K562 (cell line): ENCODE measurements at regions not wholly inside any gene's neighbourhood (a gene's known extent, or its start where the extent isn't known, plus 50 kb on each side); places are given as distances from the start of the nearest gene placed in this dataset.
A peak's percentile ranks its signal among the peaks of the same experiment; 100 is the strongest.

ENCODE experiments used
- EHMT2 ChIP-seq: fragments of 450-650 bp; IDR thresholded peaks from 2 replicates; pipeline ENCODE4 v1.6.1; 2018; ENCODE audit warnings: antibody characterized with exemption
- FOXA3 ChIP-seq, 2 experiments: fragments of 450-650 bp in 1 of 2; sonication (generic) in 1 of 2; formaldehyde crosslinking; IDR thresholded peaks in 1 of 2; conservative IDR thresholded peaks in 1 of 2; 2 replicates each; pipeline versions ENCODE4 v1.4.0 to v1.8.0; 2020 to 2022; ENCODE audit warnings: mild to moderate bottlenecking in 2 of 2, missing genetic modification reagents in 1 of 2
- HSF4 ChIP-seq: fragments of 250-450 bp; sonication (Bioruptor Pico); IDR thresholded peaks from 2 replicates; pipeline ENCODE4 v2.1.2; 2022; ENCODE audit warnings: mild to moderate bottlenecking, moderate library complexity, borderline replicate concordance
- KAT7 ChIP-seq: sonication (generic); formaldehyde crosslinking; IDR thresholded peaks from 2 replicates; pipeline ENCODE4 v1.8.0; 2022; ENCODE audit warnings: missing genetic modification reagents, mild to moderate bottlenecking, borderline replicate concordance
- POU5F1 ChIP-seq: fragments of 150-350 bp; IDR thresholded peaks from 2 replicates; pipeline ENCODE4 v1.6.1; 2014; ENCODE audit warnings: borderline replicate concordance, low read length, low read depth, mild to moderate bottlenecking; ENCODE audit not compliant: partially characterized antibody
- SAP30 ChIP-seq: fragments of 200-600 bp; sonication (generic); IDR thresholded peaks from 2 replicates; pipeline ENCODE4 v1.6.1; 2012; ENCODE audit warnings: borderline replicate concordance, low read depth, mild to moderate bottlenecking, moderate library complexity, low read length, control low read depth, inconsistent platforms; ENCODE audit not compliant: insufficient read depth, poor library complexity, severe bottlenecking
- SMARCC2 ChIP-seq: fragments of 450-650 bp; IDR thresholded peaks from 2 replicates; pipeline ENCODE4 v1.6.1; 2017; ENCODE audit warnings: antibody characterized with exemption, moderate library complexity, mild to moderate bottlenecking, low read depth
- ZNF263 ChIP-seq: sonication (generic); formaldehyde crosslinking; IDR thresholded peaks from 2 replicates; pipeline ENCODE4 v1.8.0; 2022; ENCODE audit warnings: mild to moderate bottlenecking, missing genetic modification reagents, borderline replicate concordance
- ZNF311 ChIP-seq: fragments of 250-450 bp; sonication (Bioruptor Pico); IDR thresholded peaks from 2 replicates; pipeline ENCODE4 v1.4.0; 2020; ENCODE audit warnings: mild to moderate bottlenecking, moderate library complexity
- ZNF717 ChIP-seq: fragments of 250-450 bp; sonication (Bioruptor Pico); IDR thresholded peaks from 2 replicates; pipeline ENCODE4 v1.5.0; 2021
- ZNF79 ChIP-seq: fragments of 250-450 bp; sonication (Bioruptor Pico); IDR thresholded peaks from 2 replicates; pipeline ENCODE4 v1.4.0; 2020; ENCODE audit warnings: low read depth, mild to moderate bottlenecking, moderate library complexity
- TF ChIP-seq, protein P1 (sequence below): fragments of 200-800 bp; sonication (Bioruptor generic); IDR thresholded peaks from 2 replicates; pipeline ENCODE4 v1.6.1; 2017; ENCODE audit warnings: missing genetic modification characterization, missing compliant biosample characterization
- TF ChIP-seq, protein P2 (sequence below): fragments of 250-450 bp; sonication (Bioruptor Pico); IDR thresholded peaks from 2 replicates; pipeline ENCODE4 v1.4.0; 2020; ENCODE audit warnings: borderline replicate concordance
- TF ChIP-seq, protein P3 (sequence below), 2 experiments: fragments of 450-650 bp in 1 of 2; sonication (generic) in 1 of 2; formaldehyde crosslinking in 1 of 2; IDR thresholded peaks in 1 of 2; conservative IDR thresholded peaks in 1 of 2; 2 replicates each; pipeline versions ENCODE4 v1.6.1 to v1.8.1; 2016 to 2023; ENCODE audit warnings: mild to moderate bottlenecking in 2 of 2, moderate library complexity in 2 of 2, inconsistent platforms in 1 of 2, missing genetic modification reagents in 1 of 2

DNA sequence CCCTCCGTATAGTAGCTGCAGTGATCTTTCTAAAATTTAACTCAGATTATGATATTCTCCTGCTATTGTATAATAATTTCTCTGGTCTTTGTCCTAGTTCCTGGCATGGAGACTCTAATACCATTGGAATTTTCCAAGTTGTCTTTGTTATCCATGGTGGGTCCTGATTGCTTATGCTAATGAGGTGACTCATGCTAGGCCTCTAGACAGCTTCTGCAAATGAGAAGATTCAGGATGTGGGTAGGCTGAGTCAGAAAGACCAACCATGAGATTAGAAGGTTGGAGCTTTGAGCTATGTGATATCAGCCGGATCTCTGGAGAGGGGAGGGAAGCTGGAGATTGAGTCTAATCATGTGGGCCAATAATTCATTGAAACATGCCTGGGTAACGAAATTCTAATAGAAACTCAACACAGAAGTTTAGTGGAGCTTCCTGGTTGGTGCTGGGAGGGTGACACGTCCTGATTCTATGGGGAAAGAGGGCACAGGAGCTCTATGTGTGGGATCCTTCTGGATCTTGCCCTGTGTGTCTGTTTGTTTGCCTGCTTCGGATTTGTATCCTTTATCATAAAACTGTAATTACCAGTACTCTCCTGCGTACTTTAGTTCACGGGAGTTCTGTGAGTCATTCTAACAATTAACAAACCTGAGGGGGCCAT lies 73.2 kb upstream of the CNIH3 start (continued):
- TF ChIP-seq ZNF311 (CRISPR knock-in tag) (no peak), FOXA3 (CRISPR knock-in tag; conservative IDR thresholded peaks at IDR 0.05 in 1 of 2, IDR thresholded peaks at IDR 0.05 in 1 of 2) (no peak), SAP30 (no peak), ZNF717 (CRISPR knock-in tag) (no peak), POU5F1 (no peak), EHMT2 (0 out of 2 replicates have a peak, but pooled peaks have one; percentile 60), ZNF79 (CRISPR knock-in tag) (no peak), ZNF263 (CRISPR knock-in tag) (no peak), SMARCC2 (peak; percentile 93; the same call in 1 of the 2 replicates), KAT7 (no peak), HSF4 (CRISPR knock-in tag) (no peak)
- TF ChIP-seq, protein P1, sequence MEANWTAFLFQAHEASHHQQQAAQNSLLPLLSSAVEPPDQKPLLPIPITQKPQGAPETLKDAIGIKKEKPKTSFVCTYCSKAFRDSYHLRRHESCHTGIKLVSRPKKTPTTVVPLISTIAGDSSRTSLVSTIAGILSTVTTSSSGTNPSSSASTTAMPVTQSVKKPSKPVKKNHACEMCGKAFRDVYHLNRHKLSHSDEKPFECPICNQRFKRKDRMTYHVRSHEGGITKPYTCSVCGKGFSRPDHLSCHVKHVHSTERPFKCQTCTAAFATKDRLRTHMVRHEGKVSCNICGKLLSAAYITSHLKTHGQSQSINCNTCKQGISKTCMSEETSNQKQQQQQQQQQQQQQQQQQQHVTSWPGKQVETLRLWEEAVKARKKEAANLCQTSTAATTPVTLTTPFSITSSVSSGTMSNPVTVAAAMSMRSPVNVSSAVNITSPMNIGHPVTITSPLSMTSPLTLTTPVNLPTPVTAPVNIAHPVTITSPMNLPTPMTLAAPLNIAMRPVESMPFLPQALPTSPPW (CRISPR knock-in tag): peak; percentile 85
- TF ChIP-seq, protein P2, sequence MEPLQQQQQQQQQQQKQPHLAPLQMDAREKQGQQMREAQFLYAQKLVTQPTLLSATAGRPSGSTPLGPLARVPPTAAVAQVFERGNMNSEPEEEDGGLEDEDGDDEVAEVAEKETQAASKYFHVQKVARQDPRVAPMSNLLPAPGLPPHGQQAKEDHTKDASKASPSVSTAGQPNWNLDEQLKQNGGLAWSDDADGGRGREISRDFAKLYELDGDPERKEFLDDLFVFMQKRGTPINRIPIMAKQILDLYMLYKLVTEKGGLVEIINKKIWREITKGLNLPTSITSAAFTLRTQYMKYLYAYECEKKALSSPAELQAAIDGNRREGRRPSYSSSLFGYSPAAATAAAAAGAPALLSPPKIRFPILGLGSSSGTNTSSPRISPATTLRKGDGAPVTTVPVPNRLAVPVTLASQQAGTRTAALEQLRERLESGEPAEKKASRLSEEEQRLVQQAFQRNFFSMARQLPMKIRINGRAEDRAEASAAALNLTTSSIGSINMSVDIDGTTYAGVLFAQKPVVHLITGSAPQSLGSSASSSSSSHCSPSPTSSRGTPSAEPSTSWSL: no peak
- TF ChIP-seq, protein P3, sequence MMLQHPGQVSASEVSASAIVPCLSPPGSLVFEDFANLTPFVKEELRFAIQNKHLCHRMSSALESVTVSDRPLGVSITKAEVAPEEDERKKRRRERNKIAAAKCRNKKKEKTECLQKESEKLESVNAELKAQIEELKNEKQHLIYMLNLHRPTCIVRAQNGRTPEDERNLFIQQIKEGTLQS (IDR thresholded peaks at IDR 0.05): peak; percentile 97
- TF ChIP-seq, protein P3 (CRISPR knock-in tag; conservative IDR thresholded peaks at IDR 0.05): peak; percentile 84
